Gastrocnemius medialis (tissue), 4 donors: ENCODE measurements at regions not wholly inside any gene's neighbourhood (a gene's known extent, or its start where the extent isn't known, plus 50 kb on each side); places are given as distances from the start of the nearest gene placed in this dataset.

ENCODE experiments used
- ATAC-seq, 2 donors: fragments of 150-250 bp; one replicate each; pipeline ENCODE4 v1.9.1; 2016
- DNase-seq, 2 donors: peaks; one replicate each; pipeline ENCODE4 v3.0.0-alpha.2; 2019
- H3K27ac ChIP-seq, 4 donors: fragments of 200-600 bp; sonication (generic); 1 replicate in 1 of 4; 2 replicates in 3 of 4; pipeline ENCODE4 v1.5.1; 2016 to 2018; ENCODE audit warnings: mild to moderate bottlenecking in 2 of 4, moderate library complexity in 1 of 4
- H3K27me3 ChIP-seq, 3 donors: fragments of 200-600 bp; sonication (generic) in 2 of 3; 1 replicate in 1 of 3; 2 replicates in 2 of 3; pipeline versions ENCODE4 v1.5.1 to v1.6.0; 2016 to 2019; ENCODE audit warnings: mild to moderate bottlenecking in 1 of 3, moderate library complexity in 1 of 3
- H3K36me3 ChIP-seq, 2 donors: fragments of 200-600 bp; sonication (generic) in 1 of 2; one replicate each; pipeline ENCODE4 v1.5.1; 2017 to 2018
- H3K4me1 ChIP-seq, 2 donors: fragments of 200-600 bp; sonication (generic) in 1 of 2; one replicate each; pipeline ENCODE4 v1.5.1; 2016 to 2017; ENCODE audit warnings: mild to moderate bottlenecking in 2 of 2
- H3K4me3 ChIP-seq, 4 donors: fragments of 200-600 bp; sonication (generic) in 3 of 4; 1 replicate in 1 of 4; 2 replicates in 3 of 4; pipeline ENCODE4 v1.5.1; 2016 to 2019; ENCODE audit warnings: mild to moderate bottlenecking in 2 of 4
- H3K9me3 ChIP-seq, 3 donors: fragments of 200-600 bp; sonication (generic) in 2 of 3; 1 replicate in 1 of 3; 2 replicates in 2 of 3; pipeline ENCODE4 v1.5.1; 2016 to 2019
- POLR2A ChIP-seq, 2 donors: fragments of 450-650 bp; IDR thresholded peaks; one replicate each; pipeline ENCODE4 v1.6.1; 2017; ENCODE audit warnings: antibody characterized with exemption in 2 of 2, mild to moderate bottlenecking in 2 of 2, moderate library complexity in 2 of 2
- in situ Hi-C, 4 donors: fragments of 200-750 bp; cut with MboI; loops; one replicate each; pipeline versions ENCODE4 v1.15.0 to v1.8.0; 2017; ENCODE audit warnings: low sequenced_read_pairs in 4 of 4
- intact Hi-C: fragments of 100-400 bp; cut with DNase I; formaldehyde crosslinking; loops from one replicate; pipeline ENCODE4 v1.15.1; 2023; ENCODE audit warnings: low total_unique reads
- TF ChIP-seq, protein P1 (sequence below), 5 experiments: fragments of 450-650 bp in 3 of 5; fragments of 200-600 bp in 2 of 5; sonication (generic) in 2 of 5; IDR thresholded peaks in 4 of 5; conservative IDR thresholded peaks in 1 of 5; 1 replicate in 4 of 5; 2 replicates in 1 of 5; pipeline ENCODE4 v1.5.1; 2016 to 2019; ENCODE audit warnings: antibody characterized with exemption in 5 of 5, mild to moderate bottlenecking in 3 of 5, moderate library complexity in 3 of 5

DNA sequence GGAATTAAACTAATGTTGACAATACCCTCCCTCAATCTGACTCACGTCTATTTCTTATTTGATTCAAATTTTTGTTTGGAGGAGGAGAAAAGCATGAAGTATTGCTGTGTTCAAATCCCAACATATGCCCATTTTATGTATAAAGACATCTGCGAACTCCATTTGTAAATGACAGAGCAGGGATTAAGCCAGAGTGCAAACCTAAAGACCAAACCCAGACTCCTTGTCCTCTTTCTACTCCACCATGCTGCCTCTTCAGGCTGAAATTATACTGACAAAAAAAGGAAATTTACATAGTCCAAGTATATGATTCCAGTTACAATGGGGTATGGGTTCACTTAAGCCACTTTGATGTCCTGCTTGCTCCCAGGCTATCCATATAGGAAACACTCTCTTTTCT, 383.1 kb downstream of the ADRA2A start:
- Histone ChIP-seq H3K27ac (no peak overlapping the region), H3K27me3 (no peaks in the 10 kb centered on the region), H3K9me3 (no peaks in the 10 kb centered on the region), H3K4me1 (no peaks in the 10 kb centered on the region), H3K36me3 (no peaks in the 10 kb centered on the region), H3K4me3 (no peak overlapping the region)
- DNase-seq (no peak), ATAC-seq (no peak)
- intact Hi-C loops (no loop called here), in situ Hi-C loops (no loop called here)
- TF ChIP-seq POLR2A (IDR thresholded peaks at IDR 0.05), result no peak
- TF ChIP-seq, protein P1, sequence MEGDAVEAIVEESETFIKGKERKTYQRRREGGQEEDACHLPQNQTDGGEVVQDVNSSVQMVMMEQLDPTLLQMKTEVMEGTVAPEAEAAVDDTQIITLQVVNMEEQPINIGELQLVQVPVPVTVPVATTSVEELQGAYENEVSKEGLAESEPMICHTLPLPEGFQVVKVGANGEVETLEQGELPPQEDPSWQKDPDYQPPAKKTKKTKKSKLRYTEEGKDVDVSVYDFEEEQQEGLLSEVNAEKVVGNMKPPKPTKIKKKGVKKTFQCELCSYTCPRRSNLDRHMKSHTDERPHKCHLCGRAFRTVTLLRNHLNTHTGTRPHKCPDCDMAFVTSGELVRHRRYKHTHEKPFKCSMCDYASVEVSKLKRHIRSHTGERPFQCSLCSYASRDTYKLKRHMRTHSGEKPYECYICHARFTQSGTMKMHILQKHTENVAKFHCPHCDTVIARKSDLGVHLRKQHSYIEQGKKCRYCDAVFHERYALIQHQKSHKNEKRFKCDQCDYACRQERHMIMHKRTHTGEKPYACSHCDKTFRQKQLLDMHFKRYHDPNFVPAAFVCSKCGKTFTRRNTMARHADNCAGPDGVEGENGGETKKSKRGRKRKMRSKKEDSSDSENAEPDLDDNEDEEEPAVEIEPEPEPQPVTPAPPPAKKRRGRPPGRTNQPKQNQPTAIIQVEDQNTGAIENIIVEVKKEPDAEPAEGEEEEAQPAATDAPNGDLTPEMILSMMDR (IDR thresholded peaks at IDR 0.05 in 4 of 5, conservative IDR thresholded peaks at IDR 0.05 in 1 of 5), result no peak

DNA sequence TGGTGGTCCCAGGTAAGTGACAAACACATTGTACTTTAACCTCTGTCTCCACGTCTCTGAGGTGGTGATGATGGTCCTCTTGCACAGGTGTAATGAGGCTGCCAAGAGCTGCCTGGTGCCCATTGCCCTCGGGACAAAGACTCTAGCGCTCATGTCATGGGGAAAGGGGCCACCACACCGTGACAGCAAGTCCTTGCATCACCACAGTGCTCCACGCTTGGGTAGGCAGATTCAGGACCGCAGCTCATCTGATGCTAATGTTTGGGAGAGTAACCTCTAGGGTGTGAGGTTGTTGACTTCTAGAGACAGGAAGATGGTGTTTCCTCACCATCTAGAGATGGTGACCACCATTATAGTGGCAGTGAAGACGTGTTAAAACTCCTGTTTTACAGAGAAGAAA, 395.6 kb downstream of the ADRA2A start:
- TF ChIP-seq POLR2A (IDR thresholded peaks at IDR 0.05), result no peak
- TF ChIP-seq, protein P1 (IDR thresholded peaks at IDR 0.05 in 4 of 5, conservative IDR thresholded peaks at IDR 0.05 in 1 of 5), result no peak
- Histone ChIP-seq H3K4me3 (no peak overlapping the region), H3K9me3 (no peaks in the 10 kb centered on the region), H3K27ac (no peak overlapping the region), H3K36me3 (no peaks in the 10 kb centered on the region), H3K4me1 (no peaks in the 10 kb centered on the region), H3K27me3 (no peaks in the 10 kb centered on the region)
- no peak for ATAC-seq
- in situ Hi-C loops, result no loop called here
- intact Hi-C loops, result no loop called here
- no peak for DNase-seq

DNA sequence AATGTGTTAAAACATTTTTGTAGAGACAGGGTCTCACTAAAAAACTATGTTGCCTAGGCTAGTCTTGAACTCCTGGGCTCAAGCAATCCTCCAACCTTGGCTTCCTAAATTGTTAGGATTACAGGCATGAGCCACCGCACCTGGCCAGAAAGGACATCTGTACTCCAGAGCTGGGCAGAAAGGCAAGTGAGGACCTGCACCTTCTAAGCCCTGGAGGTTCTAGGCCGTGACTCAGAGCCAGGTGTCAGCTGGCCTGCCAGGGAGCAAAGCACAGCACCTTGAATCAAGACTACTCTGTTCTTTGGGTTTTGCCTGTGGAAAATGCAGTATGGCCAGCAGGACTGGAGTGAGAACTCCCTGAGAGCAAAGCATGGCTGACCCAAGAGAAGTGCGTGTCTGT, 396.5 kb downstream of the ADRA2A start:
- no peaks in the 10 kb centered on the region for H3K36me3 ChIP-seq
- intact Hi-C loops (no loop called here), in situ Hi-C loops (no loop called here)
- no peaks in the 10 kb centered on the region for H3K27me3 ChIP-seq
- TF ChIP-seq, protein P1 (IDR thresholded peaks at IDR 0.05 in 4 of 5, conservative IDR thresholded peaks at IDR 0.05 in 1 of 5), result no peak
- no peak for TF ChIP-seq POLR2A (IDR thresholded peaks at IDR 0.05)
- no peak overlapping the region for H3K4me3 ChIP-seq
- DNase-seq, result no peak
- ATAC-seq, result no peak
- no peaks in the 10 kb centered on the region for H3K4me1 ChIP-seq
- H3K27ac ChIP-seq, result no peak overlapping the region
- H3K9me3 ChIP-seq, result no peaks in the 10 kb centered on the region

DNA sequence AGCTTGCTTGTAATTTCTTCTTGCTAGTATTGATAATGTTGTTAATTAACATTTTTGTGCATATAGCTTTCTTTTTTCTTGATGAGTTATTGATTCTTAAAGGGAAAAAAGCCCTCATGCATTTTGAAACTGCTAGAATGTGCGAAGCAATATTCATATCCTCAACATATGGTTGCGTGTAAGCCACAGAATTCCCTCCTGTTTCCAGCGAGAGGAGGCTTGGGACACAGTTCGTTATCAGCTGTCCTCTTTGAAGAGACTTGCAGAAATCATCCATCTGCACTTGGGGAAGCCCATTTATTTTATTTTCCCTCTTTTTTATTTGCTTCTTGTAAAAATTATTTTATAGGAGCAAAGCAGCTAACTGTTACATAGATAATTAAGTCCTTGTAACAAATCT, 398.0 kb downstream of the ADRA2A start:
- no peak for DNase-seq
- no peaks in the 10 kb centered on the region for H3K27me3 ChIP-seq
- ATAC-seq, result no peak
- intact Hi-C loops, result no loop called here
- in situ Hi-C loops, result no loop called here
- TF ChIP-seq, protein P1 (IDR thresholded peaks at IDR 0.05 in 4 of 5, conservative IDR thresholded peaks at IDR 0.05 in 1 of 5), result no peak
- no peak for TF ChIP-seq POLR2A (IDR thresholded peaks at IDR 0.05)
- H3K4me1 ChIP-seq, result no peaks in the 10 kb centered on the region
- no peak overlapping the region for H3K27ac ChIP-seq
- H3K9me3 ChIP-seq, result no peaks in the 10 kb centered on the region
- no peaks in the 10 kb centered on the region for H3K36me3 ChIP-seq
- H3K4me3 ChIP-seq, result no peak overlapping the region

DNA sequence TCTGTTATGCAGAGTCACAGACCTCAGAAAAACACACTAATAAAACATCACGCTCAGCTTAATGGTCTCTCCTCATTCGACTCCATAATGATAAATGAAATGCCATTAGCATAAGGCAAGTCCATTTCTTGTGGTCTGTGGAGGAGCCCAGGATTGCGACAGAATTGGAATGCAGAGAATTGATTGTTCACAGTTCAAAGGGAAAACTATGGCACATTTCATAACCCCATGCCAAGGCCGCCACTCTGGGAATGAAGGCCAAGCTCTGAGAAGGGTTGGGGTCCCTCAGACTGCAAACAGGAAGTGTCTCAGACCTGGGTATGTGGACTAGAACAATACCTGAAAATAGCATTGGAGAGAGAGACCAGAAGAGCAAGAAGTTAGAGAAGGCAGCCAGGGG, 398.9 kb downstream of the ADRA2A start:
- no peaks in the 10 kb centered on the region for H3K9me3 ChIP-seq
- in situ Hi-C loops (no loop called here), intact Hi-C loops (no loop called here)
- H3K4me3 ChIP-seq, result no peak overlapping the region
- no peaks in the 10 kb centered on the region for H3K27me3 ChIP-seq
- no peaks in the 10 kb centered on the region for H3K36me3 ChIP-seq
- ATAC-seq (no peak), DNase-seq (no peak)
- no peaks in the 10 kb centered on the region for H3K4me1 ChIP-seq
- no peak overlapping the region for H3K27ac ChIP-seq
- TF ChIP-seq POLR2A (IDR thresholded peaks at IDR 0.05), result no peak
- TF ChIP-seq, protein P1 (IDR thresholded peaks at IDR 0.05 in 4 of 5, conservative IDR thresholded peaks at IDR 0.05 in 1 of 5), result no peak
